GM19452 (cell line): ENCODE measurements at regions not wholly inside any gene's neighbourhood (a gene's known extent, or its start where the extent isn't known, plus 50 kb on each side); places are given as distances from the start of the nearest gene placed in this dataset.

Experiments
- ATAC-seq: cut with Tn5 transposase; IDR thresholded peaks from one replicate; pipeline ENCODE4 v1.9.1; 2021; ENCODE audit not compliant: unreplicated experiment

DNA sequence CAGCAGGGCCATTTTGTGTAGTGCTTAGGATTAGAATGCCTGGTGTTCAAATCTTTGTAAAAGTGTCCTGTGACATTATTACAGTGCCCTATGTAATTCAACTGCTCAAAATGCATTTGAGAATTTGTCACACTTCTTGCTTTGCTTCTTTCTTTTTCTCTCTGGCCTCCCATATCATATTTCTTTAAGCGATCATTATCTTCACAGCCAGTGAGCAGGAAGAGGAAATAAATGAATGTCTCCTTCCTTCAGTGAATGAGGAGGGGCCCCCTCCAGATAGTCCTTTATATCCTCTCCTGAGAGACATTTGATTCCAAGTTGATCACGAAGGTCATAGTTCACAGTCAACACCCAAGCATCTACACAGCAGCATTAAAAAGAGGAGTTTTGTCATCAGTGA lies 425.1 kb upstream of the NPVF start:
- ATAC-seq, result no peak

DNA sequence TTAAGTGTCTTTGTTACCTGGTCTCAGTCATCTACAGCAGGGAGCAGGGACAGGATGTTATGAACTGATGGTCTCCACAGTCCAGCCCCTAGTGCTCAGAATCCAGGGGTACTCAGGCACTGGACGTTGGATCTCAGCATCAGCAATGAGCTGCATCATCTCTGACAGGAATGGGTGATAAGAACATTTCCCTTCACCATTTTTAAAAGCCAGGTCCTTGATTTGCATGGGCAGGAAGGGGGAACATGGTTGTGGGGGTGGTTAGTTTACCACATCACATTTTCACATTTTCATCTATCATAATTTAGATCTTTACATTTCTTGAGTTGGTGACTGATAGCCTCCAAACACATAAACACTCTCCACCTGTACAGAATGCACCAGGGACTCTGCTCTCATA lies 427.8 kb upstream of the NPVF start:
- ATAC-seq, result no peak

DNA sequence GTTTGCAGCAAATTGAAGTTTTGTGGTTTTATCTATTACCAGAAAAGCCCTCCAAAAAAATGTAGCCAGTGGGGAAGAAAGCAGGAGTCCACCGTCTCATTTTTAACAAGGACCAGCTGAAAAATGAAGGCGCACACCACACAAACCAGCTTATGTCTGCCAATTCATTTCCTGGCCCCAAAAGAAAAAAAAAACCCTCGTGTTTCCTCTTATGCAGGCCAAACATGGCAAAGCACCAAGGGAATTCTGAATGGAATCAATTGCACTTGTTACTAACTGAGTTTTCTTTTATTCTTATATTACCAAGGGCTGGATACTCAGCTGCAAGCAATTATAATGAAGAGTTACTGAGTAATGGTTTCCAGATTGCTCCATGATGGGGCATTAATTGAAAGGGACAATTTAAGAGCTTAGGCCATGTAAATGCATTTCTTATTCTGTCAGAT lies 428.3 kb upstream of the NPVF start:
- ATAC-seq, result no peak

DNA sequence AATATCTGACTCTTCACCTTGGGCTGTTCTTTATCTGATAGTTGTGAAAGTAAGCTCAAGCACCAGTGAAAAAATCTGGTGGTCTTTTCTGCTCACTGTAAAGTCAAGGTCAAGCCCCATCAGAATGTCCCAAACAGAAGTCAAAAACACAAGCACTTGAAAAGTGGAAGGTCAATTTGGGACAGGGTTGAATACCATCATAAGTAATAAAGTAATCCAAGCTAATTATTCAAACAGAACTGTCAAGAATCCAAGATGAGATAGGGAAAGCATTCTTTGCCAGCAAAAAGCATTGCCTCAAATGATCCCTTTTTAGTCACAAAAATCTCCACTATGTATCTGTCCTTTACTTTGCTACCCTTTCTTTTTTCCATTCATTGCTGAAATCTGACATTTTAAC lies 430.1 kb upstream of the NPVF start:
- ATAC-seq, result no peak

DNA sequence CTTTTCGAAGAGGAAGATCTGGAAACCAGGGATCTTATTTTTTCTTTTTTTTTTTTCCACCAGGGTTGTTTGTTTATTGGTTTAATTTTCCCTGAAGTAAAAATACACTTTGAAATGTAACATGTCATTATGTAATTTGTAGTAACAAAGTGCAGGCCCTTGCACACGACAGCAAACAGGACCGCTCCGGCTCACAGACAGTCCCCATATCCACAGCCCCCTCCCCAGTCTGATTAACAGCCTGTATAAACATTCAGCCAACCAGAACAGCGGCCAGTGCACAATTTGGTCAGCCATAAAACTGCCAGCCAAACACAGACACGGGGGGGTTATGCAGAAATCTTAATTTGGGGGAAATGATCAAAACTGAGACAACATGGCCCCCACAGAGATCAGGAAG lies 431.6 kb upstream of the NPVF start:
- ATAC-seq, result no peak

DNA sequence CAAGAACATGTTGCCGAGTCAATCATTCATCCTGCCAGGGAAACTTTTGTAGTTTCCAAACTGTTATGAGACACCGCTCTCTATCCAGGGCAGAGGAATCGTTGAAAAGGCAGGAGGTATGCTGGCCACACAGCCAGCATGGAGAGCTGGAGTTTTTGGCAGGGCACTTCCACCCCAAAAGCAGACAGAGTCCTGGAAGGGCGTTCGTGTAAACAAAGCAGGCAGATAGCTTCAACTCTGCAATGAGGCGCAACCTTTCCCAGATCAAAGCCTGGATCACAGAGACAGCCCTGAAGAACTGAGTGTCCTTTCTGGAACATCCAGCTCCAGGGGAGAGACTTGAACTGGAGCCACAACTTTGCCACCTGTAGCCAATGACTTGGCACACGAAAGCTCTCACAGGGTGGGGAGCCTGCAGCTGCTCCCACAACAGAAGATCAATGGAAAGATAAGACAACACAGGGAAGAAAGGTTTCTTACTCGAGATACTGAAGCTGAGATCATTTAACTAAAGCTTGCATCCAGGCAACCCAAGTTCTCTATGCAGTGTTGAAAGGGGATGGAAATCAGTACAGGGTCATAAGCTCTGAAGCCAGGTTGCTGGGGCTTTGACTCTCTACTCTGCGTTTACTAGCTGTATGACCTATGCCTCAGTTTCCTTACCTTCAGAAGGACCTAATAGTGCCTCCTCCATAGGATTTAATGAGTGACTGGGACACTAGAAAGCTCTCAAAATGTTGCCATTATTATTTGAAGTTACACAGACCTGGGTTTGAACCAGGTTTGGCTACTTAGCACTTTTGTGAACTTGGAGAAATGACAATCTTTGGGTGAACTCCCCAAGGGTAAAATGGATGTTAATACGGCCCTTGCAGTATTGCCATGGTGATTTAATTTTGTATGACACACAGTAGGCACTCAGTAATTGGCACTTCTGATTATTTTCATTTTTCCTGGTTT lies 434.8 kb upstream of the NPVF start:
- no peak for ATAC-seq

DNA sequence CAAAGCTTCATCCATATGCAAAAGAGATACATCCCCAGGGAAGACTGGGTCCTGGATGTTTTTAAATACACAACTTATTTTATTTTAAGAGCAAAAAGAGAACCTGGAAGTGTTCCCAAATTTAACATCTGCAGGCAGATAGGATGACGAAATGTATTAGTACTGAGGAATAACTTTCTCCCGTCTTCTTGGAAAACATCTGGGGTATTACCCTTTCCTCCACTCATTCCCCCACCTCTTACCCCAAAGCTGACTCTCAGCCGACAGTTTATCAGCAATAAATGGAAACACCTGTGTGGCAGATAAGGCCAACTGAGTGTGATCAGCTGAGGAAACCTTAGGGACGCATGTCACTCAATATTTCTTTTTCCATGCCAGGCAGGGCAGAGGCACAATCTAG lies 435.6 kb upstream of the NPVF start:
- ATAC-seq, result no peak

DNA sequence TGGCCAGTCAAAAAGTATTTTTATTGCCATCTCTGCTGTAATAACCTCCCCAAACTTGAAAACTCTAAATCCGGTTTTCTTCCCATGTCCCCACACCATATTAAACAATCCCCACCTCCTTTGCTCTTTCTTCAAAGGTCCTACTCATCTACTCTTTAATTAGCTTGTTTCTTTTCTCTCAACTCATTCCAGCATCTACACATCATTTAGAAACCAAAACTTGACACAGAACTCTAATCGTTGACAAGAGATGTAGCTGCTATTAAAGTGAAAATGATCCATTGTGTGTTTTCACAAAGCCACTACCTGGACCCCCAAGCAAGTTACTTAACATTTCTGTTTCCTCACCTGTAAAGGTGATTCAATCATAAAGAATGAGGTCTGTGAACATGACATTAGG lies 436.3 kb upstream of the NPVF start:
- ATAC-seq, result no peak

DNA sequence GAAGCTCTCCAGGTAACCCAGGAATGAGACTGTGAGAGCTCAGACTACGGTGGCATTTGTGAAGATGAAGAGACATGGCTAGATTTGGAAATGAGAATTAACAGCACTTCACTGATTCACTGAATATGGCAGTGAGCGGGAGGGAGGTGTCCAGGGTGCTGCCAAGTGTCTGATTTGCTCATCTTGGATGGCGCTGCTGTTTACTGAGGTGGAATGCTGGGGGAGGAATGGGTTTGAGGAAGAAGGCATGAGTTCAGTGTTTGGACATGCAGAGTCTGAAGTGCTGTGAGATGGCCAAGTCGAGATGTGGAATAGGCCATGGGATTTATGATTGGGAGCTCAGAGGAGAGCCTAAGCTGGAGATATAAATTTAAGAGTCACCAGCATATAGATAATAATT lies 437.1 kb upstream of the NPVF start:
- no peak for ATAC-seq

DNA sequence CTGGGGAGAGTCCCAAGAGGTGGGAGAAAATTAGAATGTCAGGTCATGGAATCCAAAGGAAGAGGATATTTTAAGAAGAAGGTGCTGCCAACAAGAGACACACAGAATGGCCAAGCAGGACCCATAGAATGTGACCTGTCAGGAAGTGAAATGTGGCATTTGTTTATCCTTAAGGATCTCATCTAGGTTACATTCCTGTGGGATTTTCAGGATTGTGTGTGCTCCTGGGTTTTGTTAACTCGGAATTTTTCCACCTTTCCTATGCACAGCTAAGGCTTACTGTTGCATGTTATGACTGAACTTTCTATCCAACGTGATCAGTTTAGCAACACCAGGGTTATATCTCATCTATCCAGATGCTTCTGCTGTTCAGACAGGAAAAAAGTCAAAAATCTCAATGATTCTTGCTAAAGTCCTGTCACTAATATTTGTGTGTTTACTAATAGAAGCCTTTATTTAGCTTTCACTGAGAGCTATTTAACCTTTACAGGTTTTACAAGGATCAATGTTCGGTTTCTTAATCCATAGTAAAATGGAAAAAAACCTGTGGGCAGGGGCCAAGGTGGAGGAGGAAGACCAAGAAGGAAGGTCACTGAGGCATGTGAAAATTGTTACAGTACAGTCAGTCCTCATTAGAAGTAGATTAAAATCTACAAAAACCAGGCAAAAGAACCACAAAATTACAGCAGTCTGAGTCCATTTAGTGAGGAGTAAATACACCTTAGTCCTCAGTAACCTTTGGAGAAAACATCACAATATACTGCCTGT lies 437.8 kb upstream of the NPVF start:
- ATAC-seq, result no peak

DNA sequence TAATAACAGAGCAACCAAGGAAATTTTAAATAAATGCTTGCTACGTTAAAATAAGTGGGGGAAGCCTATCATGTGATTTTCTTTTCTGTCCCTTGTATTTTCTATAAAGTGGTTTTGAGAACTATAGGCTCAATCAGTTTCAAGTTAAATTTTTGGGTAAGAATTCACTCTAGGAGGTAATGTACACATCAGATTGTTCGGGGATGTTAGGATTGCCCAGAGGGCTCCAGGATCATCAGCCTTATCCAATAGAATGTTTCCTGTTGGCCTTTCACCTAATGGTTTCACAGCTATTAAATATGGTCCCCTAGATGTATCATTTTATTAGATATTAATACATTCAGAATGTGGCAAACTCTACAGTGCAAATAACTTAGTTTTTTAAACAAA lies 438.4 kb upstream of the NPVF start:
- no peak for ATAC-seq

DNA sequence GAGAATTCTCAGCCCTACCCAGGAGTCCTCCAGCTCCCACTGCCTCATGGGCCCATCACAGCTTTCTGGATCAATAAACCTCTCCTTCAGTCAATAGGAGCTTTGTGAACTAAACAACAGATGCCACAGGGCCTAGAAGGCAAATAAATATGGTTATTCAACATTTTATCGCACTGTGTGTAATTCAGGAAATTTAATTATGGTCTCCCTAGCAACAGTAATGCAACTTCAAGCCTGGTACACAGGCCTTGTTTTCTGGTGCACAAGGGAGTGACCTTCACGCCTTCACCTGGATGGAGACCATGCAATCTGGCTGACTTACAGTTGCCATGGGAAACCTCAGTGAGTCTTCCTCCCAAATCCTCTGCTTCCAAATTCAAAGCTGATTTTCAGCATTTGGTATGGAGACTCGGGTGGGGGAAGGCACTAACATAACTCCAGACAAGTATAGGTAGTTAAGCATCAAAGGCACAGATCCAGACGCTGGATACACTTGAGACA lies 441.0 kb upstream of the NPVF start:
- no peak for ATAC-seq

DNA sequence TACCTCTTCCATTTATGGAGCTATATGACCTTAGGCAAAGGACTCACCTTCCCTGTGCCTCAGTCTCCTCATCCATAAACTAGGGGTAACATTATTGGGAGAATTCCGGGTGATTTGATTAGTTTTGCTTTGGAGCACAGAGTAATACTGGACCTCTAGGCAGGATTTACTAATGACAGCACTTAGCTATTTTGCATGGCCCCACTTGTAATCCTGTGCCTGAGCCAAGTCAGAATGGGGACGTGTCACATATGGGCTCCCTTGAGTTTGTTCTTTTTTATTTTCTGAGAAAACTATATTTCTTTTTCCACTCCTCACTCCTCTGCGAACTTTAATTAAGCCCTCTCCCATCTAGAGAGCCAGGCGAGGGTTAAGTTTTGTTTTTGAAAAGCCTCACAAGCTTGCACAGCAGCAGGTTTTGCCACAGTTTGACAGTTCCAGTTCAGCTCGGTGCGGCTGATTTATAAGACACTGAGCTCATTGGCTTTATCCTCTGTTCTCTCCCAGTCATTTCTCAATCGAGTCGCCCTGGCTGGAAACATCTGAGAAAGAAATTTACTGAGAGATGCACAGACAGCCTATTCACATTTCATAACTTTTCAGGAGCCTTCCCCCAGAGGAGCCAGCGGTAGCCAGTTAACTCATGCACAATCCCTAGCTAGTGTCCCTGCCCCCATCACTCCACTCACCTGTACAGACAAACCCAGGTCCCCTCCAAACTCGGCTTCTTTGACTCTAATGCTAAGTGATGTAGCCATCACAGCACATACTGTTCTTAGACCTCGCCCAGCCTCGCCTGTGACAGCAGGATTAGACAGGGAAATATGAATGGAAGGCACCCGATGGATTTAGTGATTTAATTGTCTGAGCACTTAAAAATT lies 441.9 kb upstream of the NPVF start:
- ATAC-seq, result no peak

DNA sequence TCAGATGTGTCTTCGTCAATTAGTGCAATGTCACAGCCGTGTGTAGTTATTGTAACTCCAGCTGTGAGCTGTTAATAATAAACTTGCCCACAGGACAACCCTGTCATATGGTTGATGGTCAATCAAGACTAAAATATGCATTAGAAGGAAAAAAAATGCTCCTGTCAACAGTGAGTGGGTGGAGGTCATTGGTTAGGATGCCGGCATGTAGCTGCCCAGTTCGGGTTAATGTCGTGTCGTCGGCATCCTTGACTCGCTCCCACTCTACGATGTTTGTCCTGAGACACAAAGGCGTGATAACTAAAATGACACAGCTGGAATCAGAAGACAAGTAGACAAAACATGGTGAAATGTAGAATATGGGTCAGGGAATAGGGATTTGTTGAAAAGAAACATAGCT lies 442.8 kb upstream of the NPVF start:
- no peak for ATAC-seq

DNA sequence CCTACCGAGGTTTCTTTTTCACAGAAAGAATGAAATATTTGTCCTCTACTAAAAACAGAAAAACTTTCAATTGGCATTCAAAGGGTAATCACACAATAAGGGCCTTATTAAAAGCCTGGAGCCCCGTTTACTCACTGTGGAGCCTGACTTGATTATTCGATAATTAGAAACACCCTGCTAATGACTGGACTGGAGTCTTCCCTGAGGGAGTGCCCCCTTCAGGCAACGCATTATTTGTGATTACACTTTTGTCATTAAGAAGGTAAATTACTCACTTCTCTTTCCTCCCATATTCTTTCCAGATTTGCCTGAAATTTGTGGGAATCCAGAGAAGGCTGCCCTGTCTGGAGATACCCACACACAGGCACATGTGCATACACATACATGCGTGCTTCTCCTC lies 444.2 kb upstream of the NPVF start:
- ATAC-seq, result no peak

DNA sequence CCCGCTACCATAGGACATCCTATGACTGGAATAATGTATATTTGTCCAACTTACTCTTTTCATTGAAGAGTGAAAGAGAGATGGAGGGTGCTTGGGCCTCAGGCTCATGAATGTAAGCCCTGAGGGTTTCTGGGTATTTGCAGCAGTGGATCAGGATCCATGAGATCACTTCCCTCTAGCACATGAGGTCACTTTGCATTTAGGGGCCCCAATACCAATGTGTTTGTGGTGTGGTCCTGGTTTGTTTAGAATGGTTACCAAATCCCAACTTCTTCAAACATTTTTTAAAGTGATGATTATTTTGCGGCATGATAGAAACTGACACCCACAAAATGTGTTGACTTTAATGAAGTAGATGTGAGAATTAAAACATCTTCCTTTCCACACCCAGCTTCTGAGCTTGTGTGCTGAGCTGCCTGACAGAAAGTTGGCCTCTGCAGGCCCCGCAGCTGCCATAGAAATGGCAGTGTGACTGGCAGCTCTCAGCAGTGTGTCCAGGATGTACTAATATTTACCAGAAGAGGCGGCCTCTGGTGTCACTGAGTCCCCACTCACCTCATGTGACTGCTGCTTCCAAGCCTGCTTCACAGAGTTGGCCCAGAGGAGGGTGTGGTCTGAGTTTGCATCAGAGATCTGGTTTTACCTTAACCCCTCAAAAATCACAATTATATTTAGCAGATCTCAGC lies 447.6 kb upstream of the NPVF start:
- no peak for ATAC-seq

DNA sequence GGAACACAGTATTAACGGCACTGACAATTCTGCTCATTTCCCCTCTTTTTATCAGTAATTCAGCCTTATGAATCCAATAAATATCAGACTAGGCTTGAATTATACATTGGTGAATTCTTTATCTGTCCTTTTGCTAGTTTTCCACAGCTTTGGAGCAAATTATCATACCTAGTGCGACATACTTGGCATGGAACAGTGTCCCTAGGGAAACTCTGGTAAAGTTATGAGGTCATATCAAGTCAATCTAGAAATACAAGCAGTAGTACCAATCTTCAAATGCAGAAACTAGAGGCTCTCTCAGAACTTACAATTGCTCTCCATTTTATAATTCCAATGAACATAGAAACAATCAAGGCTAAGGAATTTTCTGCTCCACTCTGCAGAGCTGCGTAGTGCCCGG lies 449.3 kb upstream of the NPVF start:
- no peak for ATAC-seq

DNA sequence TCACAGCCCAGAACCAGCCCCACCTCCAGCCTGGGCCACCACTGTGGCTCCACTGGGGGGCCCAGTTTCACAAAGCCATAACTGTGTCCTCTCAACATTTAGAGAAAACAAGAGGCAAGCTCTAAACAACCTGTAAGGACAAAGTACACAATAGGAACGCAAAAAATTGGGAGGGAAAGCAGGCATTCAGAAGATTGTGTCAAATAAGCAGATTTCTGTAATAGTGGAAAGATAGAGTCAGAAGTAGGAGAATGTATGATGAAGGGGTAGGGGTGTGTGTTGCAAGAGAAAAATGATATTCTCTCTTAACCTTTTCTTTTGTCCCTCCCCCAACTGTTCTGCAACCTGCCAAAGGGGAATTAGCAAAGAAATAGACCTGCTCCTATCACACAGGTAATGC lies 449.9 kb upstream of the NPVF start:
- no peak for ATAC-seq

DNA sequence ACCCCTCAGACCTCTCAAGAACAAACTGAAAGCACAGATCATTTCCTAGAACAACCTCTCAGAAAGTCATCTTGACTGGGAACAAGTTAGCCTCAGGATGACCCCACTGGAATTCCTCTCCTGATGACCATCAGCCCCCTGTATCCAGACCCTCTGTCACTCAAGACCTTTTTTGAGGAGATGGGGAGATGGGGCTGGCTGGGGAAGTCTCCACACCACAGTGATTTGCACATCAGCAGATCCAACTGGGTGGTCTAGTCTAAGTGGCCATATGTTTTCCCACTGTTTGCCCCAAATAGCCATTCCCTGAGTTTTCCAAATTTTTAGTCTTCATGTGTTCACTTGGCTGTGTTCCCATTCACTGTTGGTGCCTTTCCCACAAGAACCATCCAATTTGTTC lies 452.4 kb upstream of the NPVF start:
- no peak for ATAC-seq

DNA sequence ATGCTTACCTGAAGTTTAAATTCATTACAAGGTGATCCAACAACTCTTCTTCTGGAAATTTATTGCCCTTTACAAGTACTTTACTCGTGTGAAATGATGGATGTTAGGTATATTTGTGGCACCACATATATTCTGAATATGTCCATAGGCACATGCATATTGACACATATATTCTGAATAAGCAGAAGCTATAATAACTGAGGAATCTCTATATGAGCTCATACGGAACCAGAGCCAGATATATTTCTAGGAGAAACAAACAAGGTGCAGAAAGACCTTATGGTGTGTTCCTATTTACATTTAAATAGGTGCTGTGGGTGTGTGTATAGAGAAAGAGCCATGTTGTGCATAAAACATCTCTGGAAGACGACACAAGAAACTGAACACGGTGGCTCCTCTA lies 456.1 kb upstream of the NPVF start:
- ATAC-seq, result no peak

DNA sequence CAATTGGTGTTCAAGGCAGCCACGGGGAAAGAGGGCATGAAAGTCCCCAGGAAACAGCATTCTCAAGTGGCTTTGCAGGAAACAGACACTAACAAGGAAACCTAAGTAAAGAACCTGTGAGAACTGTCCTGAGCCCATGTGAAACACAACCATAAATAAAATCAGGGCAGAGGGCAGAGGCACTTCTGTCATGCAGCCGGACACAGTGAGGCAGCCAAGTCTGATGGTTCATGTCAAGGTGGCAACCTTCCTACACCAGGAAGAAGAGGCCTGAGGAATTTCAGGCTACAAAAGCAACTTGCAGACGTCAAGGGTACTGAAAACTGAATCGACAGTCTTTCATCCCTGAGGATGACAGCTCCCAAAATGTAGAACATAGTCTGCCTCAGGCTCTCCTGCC lies 458.2 kb upstream of the NPVF start:
- no peak for ATAC-seq
